H9 (cell line): ENCODE measurements at regions not wholly inside any gene's neighbourhood (a gene's known extent, or its start where the extent isn't known, plus 50 kb on each side); places are given as distances from the start of the nearest gene placed in this dataset.

Source experiments
- DNase-seq: peaks from one replicate; pipeline ENCODE4 v3.0.0-alpha.2; 2017
- H2AFZ ChIP-seq: one replicate; pipeline ENCODE4 v1.6.1; 2013; ENCODE audit warnings: mild to moderate bottlenecking, low read length, control low read depth, moderate library complexity
- H2AK5ac ChIP-seq: 2 replicates; pipeline ENCODE4 v1.6.1; 2013; ENCODE audit warnings: low read length, control low read depth, mixed read lengths; ENCODE audit not compliant: insufficient read length
- H2BK120ac ChIP-seq: one replicate; pipeline ENCODE4 v1.6.1; 2013; ENCODE audit warnings: low read depth, mild to moderate bottlenecking, low read length, control low read depth, inconsistent platforms; ENCODE audit not compliant: poor library complexity, severe bottlenecking
- H2BK12ac ChIP-seq: 2 replicates; pipeline ENCODE4 v1.6.1; 2013; ENCODE audit warnings: low read length, control low read depth, mixed read lengths, low read depth; ENCODE audit not compliant: insufficient read length
- H2BK15ac ChIP-seq: 2 replicates; pipeline ENCODE4 v1.6.1; 2013; ENCODE audit warnings: low read depth, low read length, control low read depth
- H2BK20ac ChIP-seq: one replicate; pipeline ENCODE4 v1.6.1; 2013; ENCODE audit warnings: low read depth, mild to moderate bottlenecking, low read length, control low read depth, inconsistent platforms; ENCODE audit not compliant: poor library complexity, severe bottlenecking
- H2BK5ac ChIP-seq: 2 replicates; pipeline ENCODE4 v1.6.1; 2013; ENCODE audit warnings: low read length, control low read depth, mixed read lengths; ENCODE audit not compliant: insufficient read length
- H3K14ac ChIP-seq: 2 replicates; pipeline ENCODE4 v1.6.1; 2013; ENCODE audit warnings: low read length, control low read depth; ENCODE audit not compliant: insufficient read depth
- H3K18ac ChIP-seq: 2 replicates; pipeline ENCODE4 v1.6.1; 2013; ENCODE audit warnings: low read depth, mild to moderate bottlenecking, mixed read lengths, low read length, control low read depth; ENCODE audit not compliant: insufficient read length
- H3K23ac ChIP-seq: 2 replicates; pipeline ENCODE4 v1.6.1; 2013; ENCODE audit warnings: low read length, control low read depth, mixed read lengths, low read depth; ENCODE audit not compliant: insufficient read length
- H3K23me2 ChIP-seq: 2 replicates; pipeline ENCODE4 v1.6.1; 2013; ENCODE audit warnings: low read depth, mild to moderate bottlenecking, mixed read lengths, low read length, control low read depth; ENCODE audit not compliant: insufficient read length, poor library complexity, severe bottlenecking
- H3K27ac ChIP-seq: 2 replicates; pipeline ENCODE4 v1.5.1; 2013; ENCODE audit warnings: low read length, control low read depth, mixed read lengths, low read depth; ENCODE audit not compliant: insufficient read length
- H3K27me3 ChIP-seq: 2 replicates; pipeline ENCODE4 v1.6.1; 2013; ENCODE audit warnings: low read length, control low read depth, inconsistent platforms; ENCODE audit not compliant: insufficient read depth
- H3K4ac ChIP-seq: 2 replicates; pipeline ENCODE4 v1.6.1; 2013; ENCODE audit warnings: low read depth, mild to moderate bottlenecking, control low read depth, inconsistent platforms, low read length, moderate library complexity
- H3K4me1 ChIP-seq: 2 replicates; pipeline ENCODE4 v1.6.1; 2013; ENCODE audit warnings: low read length, control low read depth, inconsistent platforms; ENCODE audit not compliant: insufficient read depth
- H3K4me2 ChIP-seq: 2 replicates; pipeline ENCODE4 v1.6.1; 2013; ENCODE audit warnings: low read length, control low read depth, mixed read lengths; ENCODE audit not compliant: insufficient read length, insufficient read depth
- H3K56ac ChIP-seq: 2 replicates; pipeline ENCODE4 v1.6.1; 2013; ENCODE audit warnings: low read depth, mild to moderate bottlenecking, mixed read lengths, low read length, control low read depth; ENCODE audit not compliant: insufficient read length
- H3K79me1 ChIP-seq: 2 replicates; pipeline ENCODE4 v1.6.1; 2013; ENCODE audit warnings: low read depth, mild to moderate bottlenecking, moderate library complexity, low read length, control low read depth, inconsistent platforms; ENCODE audit not compliant: insufficient read depth, poor library complexity, severe bottlenecking
- H3K79me2 ChIP-seq: 2 replicates; pipeline ENCODE4 v1.6.1; 2013; ENCODE audit warnings: low read length, control low read depth, inconsistent platforms; ENCODE audit not compliant: insufficient read depth
- H3K9ac ChIP-seq: 2 replicates; pipeline ENCODE4 v1.6.1; 2013; ENCODE audit warnings: low read length, control low read depth, mixed read lengths; ENCODE audit not compliant: insufficient read length; ENCODE audit errors: extremely low read depth
- H3K9me3 ChIP-seq: one replicate; pipeline ENCODE4 v1.6.1; 2013; ENCODE audit warnings: low read depth, low read length, inconsistent platforms; ENCODE audit not compliant: control insufficient read depth
- H3T11ph ChIP-seq: one replicate; pipeline ENCODE4 v1.6.1; 2013; ENCODE audit warnings: mild to moderate bottlenecking, low read length, control low read depth, inconsistent platforms
- H4K20me1 ChIP-seq: one replicate; pipeline ENCODE4 v1.6.1; 2013; ENCODE audit not compliant: control insufficient read depth, insufficient read length, insufficient read depth
- H4K5ac ChIP-seq: 2 replicates; pipeline ENCODE4 v1.6.1; 2013; ENCODE audit warnings: low read depth, mild to moderate bottlenecking, mixed read lengths, low read length, control low read depth; ENCODE audit not compliant: insufficient read length
- H4K8ac ChIP-seq: replicated peaks from 2 replicates; pipeline ENCODE4 v1.6.1; 2013; ENCODE audit warnings: low read length, control low read depth, mixed read lengths, low read depth; ENCODE audit not compliant: insufficient read length
- H4K91ac ChIP-seq: 2 replicates; pipeline ENCODE4 v1.6.1; 2013; ENCODE audit warnings: low read depth, mild to moderate bottlenecking, moderate library complexity, mixed read lengths, low read length, control low read depth; ENCODE audit not compliant: insufficient read length
- H3K27ac Mint-ChIP-seq, 3 experiments: 2 replicates in 2 of 3; 3 replicates in 1 of 3; pipeline ENCODE4 v1.8.0; 2020 to 2021; ENCODE audit warnings: mixed read lengths in 3 of 3, mild to moderate bottlenecking in 1 of 3, moderate library complexity in 1 of 3
- H3K27me3 Mint-ChIP-seq: 2 replicates; pipeline ENCODE4 v1.8.0; 2021; ENCODE audit warnings: low read depth, mild to moderate bottlenecking, moderate library complexity, mixed read lengths
- H3K36me3 Mint-ChIP-seq, 3 experiments: 2 replicates in 2 of 3; 3 replicates in 1 of 3; pipeline ENCODE4 v1.8.0; 2020 to 2021; ENCODE audit warnings: low read depth in 3 of 3, mixed read lengths in 3 of 3; ENCODE audit not compliant: insufficient read depth in 1 of 3
- H3K4me1 Mint-ChIP-seq, 2 experiments: 2 replicates each; pipeline ENCODE4 v1.8.0; 2020; ENCODE audit warnings: mixed read lengths in 2 of 2
- H3K4me3 Mint-ChIP-seq, 2 experiments: 2 replicates in 1 of 2; 3 replicates in 1 of 2; pipeline ENCODE4 v1.8.0; 2020 to 2021; ENCODE audit warnings: mild to moderate bottlenecking in 2 of 2, mixed read lengths in 2 of 2, moderate library complexity in 1 of 2
- H3K9me3 Mint-ChIP-seq, 2 experiments: 2 replicates in 1 of 2; 3 replicates in 1 of 2; pipeline ENCODE4 v1.8.0; 2020; ENCODE audit warnings: mild to moderate bottlenecking in 2 of 2, mixed read lengths in 2 of 2, moderate library complexity in 1 of 2
- CTCF ChIP-seq: fragments of 200-600 bp; sonication (generic); conservative IDR thresholded peaks from 3 replicates; pipeline ENCODE4 v1.8.0; 2021; ENCODE audit warnings: antibody characterized with exemption, mild to moderate bottlenecking
- WGBS: extraction: QIAGEN DNeasy Blood & Tissue Kit; methylation state at CpG from one replicate; pipeline ENCODE4 v1.1.7; 2013; ENCODE audit warnings: missing lambda C conversion rate, low lambda C conversion rate, mixed read lengths; ENCODE audit not compliant: insufficient read length; ENCODE audit errors: extremely low coverage; 5-methylcytosine and 5-hydroxymethylcytosine counted together

GRCh38 chr2:12602661-12603060 is 114.1 kb upstream of the TRIB2 start:
- no peaks in the 10 kb centered on the region for H3K36me3 Mint-ChIP-seq
- Histone ChIP-seq H2BK15ac (no peak overlapping the region), H3K27me3 (no peaks in the 10 kb centered on the region), H2BK5ac (no peak overlapping the region), H3K23ac (no peak overlapping the region), H4K5ac (no peak overlapping the region), H3K9me3 (no peaks in the 10 kb centered on the region), H3K9ac (no peak overlapping the region), H2AFZ (no peak overlapping the region), H4K20me1 (no peaks in the 10 kb centered on the region), H2BK120ac (no peak overlapping the region), H3K56ac (no peak overlapping the region), H3K4ac (no peak overlapping the region), H3K79me1 (no peaks in the 10 kb centered on the region), H3K27ac (no peak overlapping the region), H3K18ac (no peak overlapping the region), H3K23me2 (no peaks in the 10 kb centered on the region), H2BK12ac (no peak overlapping the region), H4K91ac (no peak overlapping the region), H3T11ph (no peak overlapping the region), H3K14ac (no peak overlapping the region), H3K79me2 (no peaks in the 10 kb centered on the region), H4K8ac (no peak overlapping the region), H3K4me2 (no peak overlapping the region), H2AK5ac (no peak overlapping the region), H2BK20ac (no peak overlapping the region), H3K4me1 (no peaks in the 10 kb centered on the region)
- no CpG with 5 or more reads among the region's 2 CpGs for WGBS
- H3K9me3 Mint-ChIP-seq: no peaks in the 10 kb centered on the region
- H3K27ac Mint-ChIP-seq: no peak overlapping the region
- no peak for DNase-seq
- no peak overlapping the region for H3K4me3 Mint-ChIP-seq
- peaks cover 5 to 8% of the 10 kb centered on the region in 2 experiments for H3K4me1 Mint-ChIP-seq
- TF ChIP-seq CTCF: no peak
- no peaks in the 10 kb centered on the region for H3K27me3 Mint-ChIP-seq
